ENCODE measurements at regions not wholly inside any gene's neighbourhood (a gene's known extent, or its start where the extent isn't known, plus 50 kb on each side); places are given as distances from the start of the nearest gene placed in this dataset.

GRCh38 chr10:52949899-52950298 lies 177.3 kb upstream of the MBL2 start:
- RAD21 ChIA-PET (ENCODE audit: low non-redundant PET in 1 of 2, low total read pairs in 2 of 2, uncharacterized antibody in 2 of 2, unreplicated experiment in 2 of 2), result no interaction called here
- POLR2A ChIA-PET, result no interaction called here
- BruUV-seq (replicated peaks), result no TSS peak
- Histone ChIP-seq H3K9ac (ENCODE audit: low read length) (no peak overlapping the region), H3K27me3 (ENCODE audit: insufficient read depth, low read length) (no peaks in the 10 kb centered on the region), H3K4me2 (ENCODE audit: low read length) (no peak overlapping the region), H3K27ac (ENCODE audit: low read depth, low read length) (no peak overlapping the region), H3K9me3 (ENCODE audit: control insufficient read depth in 1 of 2, insufficient read depth in 1 of 2, low read depth in 1 of 2, low read length in 2 of 2) (peaks cover 0 to 3% of the 10 kb centered on the region in 2 experiments; a peak in 2 of 4 replicates), H3K36me3 (ENCODE audit: control insufficient read depth in 1 of 2, insufficient read depth in 2 of 2, low read length in 2 of 2) (no peaks in the 10 kb centered on the region), H3K79me2 (ENCODE audit: insufficient read depth, low read length) (no peaks in the 10 kb centered on the region), H4K20me1 (ENCODE audit: insufficient read depth) (no peaks in the 10 kb centered on the region), H2AFZ (ENCODE audit: low read depth, low read length, poor library complexity, severe bottlenecking) (no peak overlapping the region), H3K4me1 (ENCODE audit: control insufficient read depth in 1 of 2, insufficient read depth in 2 of 2, low read length in 2 of 2) (no peaks in the 10 kb centered on the region), H3K4me3 (replicated peaks in 1 of 2; ENCODE audit: low read depth in 1 of 2, low read length in 2 of 2) (no peak overlapping the region), H3K9me2 (ENCODE audit: insufficient read depth) (no peaks in the 10 kb centered on the region)
- CTCF ChIA-PET, result no interaction called here
- intact Hi-C loops (cut with micrococcal nuclease), result no loop called here
- TF ChIP-seq TCF7L2 (IDR thresholded peaks at IDR 0.05; ENCODE audit: borderline replicate concordance, extremely low read depth, insufficient read depth, insufficient read length), result peak; percentile 88
- TF ChIP-seq EGR1 (IDR thresholded peaks at IDR 0.05; ENCODE audit: low read depth), result no peak
- TF ChIP-seq EZH2phosphoT487 (IDR thresholded peaks at IDR 0.05; ENCODE audit: borderline replicate concordance), result no peak
- no peak for TF ChIP-seq YY1 (IDR thresholded peaks at IDR 0.05; ENCODE audit: extremely low read depth, insufficient replicate concordance, low read depth, low read length)
- TF ChIP-seq FOSL1 (IDR thresholded peaks at IDR 0.05; ENCODE audit: low read depth), result no peak
- TF ChIP-seq CTCF (IDR thresholded peaks at IDR 0.05 in 2 of 3, conservative IDR thresholded peaks at IDR 0.05 in 1 of 3; ENCODE audit: borderline replicate concordance in 1 of 3, insufficient read depth in 1 of 3, low read depth in 2 of 3, low read length in 2 of 3), result no peak
- ATAC-seq (no peak), DNase-seq (ENCODE audit: low read depth, low spot score) (no peak)

GRCh38 chr10:52946486-52946885 lies 173.9 kb upstream of the MBL2 start:
- Histone ChIP-seq H3K27ac (ENCODE audit: low read depth, low read length) (no peak overlapping the region), H3K9me3 (ENCODE audit: control insufficient read depth in 1 of 2, insufficient read depth in 1 of 2, low read depth in 1 of 2, low read length in 2 of 2) (peaks cover 0 to 3% of the 10 kb centered on the region in 2 experiments; a peak in 2 of 4 replicates), H3K9ac (ENCODE audit: low read length) (no peak overlapping the region), H2AFZ (ENCODE audit: low read depth, low read length, poor library complexity, severe bottlenecking) (no peak overlapping the region), H3K4me3 (replicated peaks in 1 of 2; ENCODE audit: low read depth in 1 of 2, low read length in 2 of 2) (no peak overlapping the region), H3K4me2 (ENCODE audit: low read length) (no peak overlapping the region), H3K79me2 (ENCODE audit: insufficient read depth, low read length) (no peaks in the 10 kb centered on the region), H3K36me3 (ENCODE audit: control insufficient read depth in 1 of 2, insufficient read depth in 2 of 2, low read length in 2 of 2) (no peaks in the 10 kb centered on the region), H3K4me1 (ENCODE audit: control insufficient read depth in 1 of 2, insufficient read depth in 2 of 2, low read length in 2 of 2) (no peaks in the 10 kb centered on the region), H3K9me2 (ENCODE audit: insufficient read depth) (no peaks in the 10 kb centered on the region), H4K20me1 (ENCODE audit: insufficient read depth) (no peaks in the 10 kb centered on the region), H3K27me3 (ENCODE audit: insufficient read depth, low read length) (no peaks in the 10 kb centered on the region)
- POLR2A ChIA-PET, result no interaction called here
- RAD21 ChIA-PET (ENCODE audit: low non-redundant PET in 1 of 2, low total read pairs in 2 of 2, uncharacterized antibody in 2 of 2, unreplicated experiment in 2 of 2), result no interaction called here
- ATAC-seq (no peak), DNase-seq (ENCODE audit: low read depth, low spot score) (no peak)
- CTCF ChIA-PET, result no interaction called here
- TF ChIP-seq EGR1 (IDR thresholded peaks at IDR 0.05; ENCODE audit: low read depth) (no peak), RAD21 (IDR thresholded peaks at IDR 0.05; ENCODE audit: low read depth) (no peak), POLR2A (IDR thresholded peaks at IDR 0.05; ENCODE audit: borderline replicate concordance, extremely low read depth, insufficient read depth, insufficient read length) (no peak), CBX3 (IDR thresholded peaks at IDR 0.05; ENCODE audit: low read depth) (no peak), REST (IDR thresholded peaks at IDR 0.05; ENCODE audit: low read depth) (no peak), YY1 (IDR thresholded peaks at IDR 0.05; ENCODE audit: extremely low read depth, insufficient replicate concordance, low read depth, low read length) (no peak), ATF3 (IDR thresholded peaks at IDR 0.05) (no peak), EZH2phosphoT487 (IDR thresholded peaks at IDR 0.05; ENCODE audit: borderline replicate concordance) (no peak), CEBPB (IDR thresholded peaks at IDR 0.05; ENCODE audit: low read depth) (no peak)
- BruUV-seq (replicated peaks), result no TSS peak
- intact Hi-C loops (cut with micrococcal nuclease), result no loop called here
